Non-pigmented ciliary epithelial cell (primary cell): ENCODE measurements at regions not wholly inside any gene's neighbourhood (a gene's known extent, or its start where the extent isn't known, plus 50 kb on each side); places are given as distances from the start of the nearest gene placed in this dataset.
"Not testable (repeated sequence)": the region's sequence is repeated elsewhere in the genome, so short reads cannot be mapped to it uniquely, and the experiment has no call there.

Experiments
- DNase-seq: peaks from one replicate; pipeline ENCODE4 v3.0.0-alpha.2; 2010; ENCODE audit warnings: low read depth

GRCh38 chr14:71165121-71166031 is 258.1 kb downstream of the PCNX1 start:
- no peak for DNase-seq

DNA sequence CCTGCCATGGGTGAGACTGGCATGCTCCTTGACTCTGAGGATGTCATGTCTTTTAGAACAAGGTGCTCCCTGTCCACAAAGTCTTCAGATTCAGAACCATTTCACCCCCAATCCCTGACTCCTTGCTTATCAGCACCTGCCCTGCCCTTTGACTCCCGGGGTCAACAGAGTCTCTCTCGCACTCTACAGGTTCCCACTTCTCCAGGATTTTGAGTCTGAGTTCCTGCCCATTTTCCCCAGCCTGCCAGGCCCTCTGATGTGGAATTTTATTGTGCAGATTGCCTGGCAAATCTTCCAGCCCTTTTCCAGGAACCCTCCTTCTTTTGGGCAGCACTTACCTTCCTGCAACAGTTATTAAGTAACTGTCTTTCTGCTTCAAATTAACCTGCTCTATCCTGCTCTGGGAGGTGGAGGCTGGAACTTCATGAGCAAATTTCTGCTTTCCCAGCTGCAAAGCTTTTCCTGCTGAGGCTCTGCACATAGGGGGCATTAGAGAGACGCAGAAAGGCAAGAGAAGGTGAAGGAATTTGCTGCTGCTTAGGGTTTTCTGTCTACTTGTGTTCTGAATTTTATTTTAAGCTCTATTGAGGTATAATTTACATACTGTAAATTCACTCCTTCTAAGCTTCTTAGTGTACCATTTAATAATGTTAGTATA is 259.1 kb downstream of the PCNX1 start:
- peak; percentile 64 for DNase-seq

DNA sequence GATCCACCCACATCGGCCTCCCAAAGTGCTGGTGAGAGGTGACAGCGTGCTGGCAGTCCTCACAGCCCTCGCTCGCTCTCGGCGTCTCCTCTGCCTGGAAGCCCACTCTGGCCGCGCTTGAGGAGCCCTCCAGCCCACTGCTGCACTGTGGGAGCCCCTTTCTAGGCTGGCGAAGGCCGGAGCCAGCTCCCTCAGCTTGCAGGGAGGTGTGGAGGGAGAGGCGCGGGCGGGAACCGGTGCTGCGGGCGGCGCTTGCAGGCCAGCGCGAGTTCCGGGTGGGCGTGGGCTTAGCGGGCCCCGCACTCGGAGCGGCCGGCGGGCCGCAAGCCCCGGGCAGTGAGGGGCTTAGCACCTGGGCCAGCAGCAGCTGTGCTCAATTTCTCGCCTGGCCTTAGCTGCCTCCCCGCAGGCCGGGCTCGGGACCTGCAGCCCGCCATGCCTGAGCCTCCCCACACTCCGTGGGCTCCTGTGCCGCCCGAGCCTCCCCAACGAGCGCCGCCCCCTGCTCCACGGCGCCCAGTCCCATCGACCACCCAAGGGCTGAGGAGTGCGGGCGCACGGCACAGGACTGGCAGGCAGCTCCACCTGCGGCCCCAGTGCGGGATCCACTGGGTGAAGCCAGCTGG is 260.2 kb downstream of the PCNX1 start:
- not testable (repeated sequence) for DNase-seq

DNA sequence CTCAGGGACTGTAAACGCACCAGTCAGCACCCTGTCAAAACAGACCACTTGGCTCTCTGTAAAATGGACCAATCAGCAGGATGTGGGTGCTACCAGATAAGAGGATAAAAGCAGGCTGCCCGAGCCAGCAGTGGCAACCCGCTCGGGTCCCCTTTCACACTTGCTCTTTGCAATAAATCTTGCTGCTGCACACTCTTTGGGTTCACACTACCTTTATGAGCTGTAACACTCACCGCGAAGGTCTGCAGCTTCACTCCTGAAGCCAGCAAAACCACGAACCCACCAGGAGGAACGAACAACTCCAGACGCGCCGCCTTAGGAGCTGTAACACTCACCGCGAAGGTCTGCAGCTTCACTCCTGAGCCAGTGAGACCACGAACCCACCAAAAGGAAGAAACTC is 260.9 kb downstream of the PCNX1 start:
- not testable (repeated sequence) for DNase-seq

GRCh38 chr14:71168564-71169427 is 261.5 kb downstream of the PCNX1 start:
- DNase-seq: no peak

GRCh38 chr14:71169861-71170260 is 262.6 kb downstream of the PCNX1 start:
- no peak for DNase-seq

GRCh38 chr14:71175491-71175890 is 268.2 kb downstream of the PCNX1 start:
- DNase-seq: no peak

- DNase-seq: no peak
Observed at GRCh38 chr14:71179066-71179465, 271.8 kb downstream of the PCNX1 start.

DNA sequence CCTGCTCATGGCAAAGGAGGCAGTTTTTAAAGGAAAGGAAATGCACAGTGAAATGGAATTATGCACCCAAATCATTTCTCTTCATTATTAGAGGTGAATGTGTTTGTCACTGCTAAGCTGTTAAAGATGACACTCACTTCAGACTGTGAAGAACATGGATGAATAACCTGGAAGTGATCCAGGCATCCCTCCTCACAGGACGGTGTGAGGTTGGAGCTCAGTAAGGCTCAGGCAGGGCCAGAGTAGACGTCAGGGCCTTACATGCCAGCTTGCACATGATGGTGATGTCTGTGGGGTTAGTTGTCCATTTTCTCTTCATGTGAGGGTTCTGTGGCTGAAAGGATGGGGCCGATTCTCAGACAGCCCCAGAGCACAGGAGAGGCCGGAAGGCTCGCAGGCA is 273.1 kb downstream of the PCNX1 start:
- no peak for DNase-seq

DNA sequence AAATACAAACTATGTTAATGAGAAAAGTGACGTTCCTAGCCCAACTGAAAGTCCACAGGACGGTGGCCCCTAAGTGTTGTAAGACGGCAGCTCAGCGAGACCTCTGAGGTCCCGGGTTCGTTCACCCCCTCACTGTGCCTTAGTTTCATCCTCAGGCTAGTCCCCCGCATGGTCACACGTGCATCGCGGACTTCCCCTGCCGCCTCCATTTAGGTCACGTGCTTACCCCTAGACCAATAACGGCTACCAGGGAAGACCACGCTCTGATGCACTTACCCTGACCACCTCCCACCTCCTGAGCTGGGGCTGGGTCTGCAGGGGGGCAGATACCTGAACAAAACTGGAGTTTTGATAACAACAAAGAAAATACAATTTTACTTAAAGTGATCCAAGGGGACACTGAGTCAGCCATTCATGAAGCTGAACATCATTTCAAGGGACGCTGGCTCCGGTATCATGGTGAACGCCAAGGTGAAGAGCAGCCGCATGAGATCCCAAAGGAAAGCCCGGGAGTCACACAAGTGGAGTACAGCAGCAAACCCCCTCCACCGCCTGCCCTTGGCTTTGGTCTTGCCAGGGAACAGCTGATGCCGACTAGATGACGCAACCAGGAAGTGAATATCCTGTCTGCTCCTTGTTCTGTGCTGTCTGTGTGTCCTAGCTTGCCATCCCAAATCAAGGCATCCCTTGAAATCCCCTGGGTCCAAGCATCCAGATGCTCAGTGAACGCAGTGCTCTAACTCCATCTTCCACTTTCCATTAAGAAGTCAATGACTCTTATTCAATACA is 274.1 kb downstream of the PCNX1 start:
- DNase-seq: no peak

GRCh38 chr14:71183876-71184689 is 276.8 kb downstream of the PCNX1 start:
- no peak for DNase-seq

DNA sequence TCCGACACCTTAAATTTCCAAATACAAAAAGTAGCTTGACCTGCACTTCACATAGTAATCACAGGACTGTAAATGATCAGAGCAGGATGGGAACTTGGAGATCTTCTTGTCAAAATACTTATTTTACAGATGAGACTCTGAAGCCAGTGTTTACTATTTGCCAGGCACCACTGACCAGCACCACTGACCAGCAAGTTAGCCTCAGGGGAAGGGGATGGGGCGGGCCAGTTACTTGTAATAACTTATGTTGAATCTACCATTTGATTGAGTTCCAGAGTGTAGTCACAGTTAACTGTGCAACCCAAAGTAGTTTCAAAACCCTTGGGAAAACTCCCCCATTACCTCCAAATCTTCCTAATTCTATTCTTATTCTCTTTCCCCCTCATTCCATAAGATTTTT is 278.4 kb downstream of the PCNX1 start:
- no peak for DNase-seq

- DNase-seq: no peak
Observed at GRCh38 chr14:71187633-71188356, 280.5 kb downstream of the PCNX1 start.

DNA sequence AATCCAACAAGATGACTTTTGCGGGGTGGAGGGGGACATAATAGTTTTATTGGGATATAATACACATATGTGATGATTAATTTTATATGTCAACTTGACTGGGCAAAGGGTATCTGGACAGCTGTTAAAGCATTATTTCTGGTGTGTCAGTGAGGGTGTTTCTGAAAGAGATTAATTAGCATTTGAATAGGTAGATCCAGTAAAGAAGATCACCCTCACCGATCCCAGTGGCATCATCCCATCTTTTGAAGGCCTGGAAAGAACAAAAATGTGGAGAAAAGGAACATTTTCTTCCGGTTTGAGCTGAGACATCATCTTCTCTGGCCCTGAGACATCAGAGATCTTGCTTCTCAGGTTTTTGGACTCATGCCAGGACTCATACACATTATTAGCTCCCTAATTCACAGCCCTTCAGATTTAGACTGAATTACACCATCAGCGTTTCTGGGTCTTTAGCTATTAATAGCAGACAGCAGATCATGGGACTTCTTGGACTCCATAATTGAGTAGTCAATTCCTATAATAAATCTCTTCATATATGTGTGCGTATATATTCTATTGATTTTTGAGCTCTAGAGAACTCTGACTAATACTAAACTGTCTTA is 283.6 kb downstream of the PCNX1 start:
- DNase-seq: no peak

DNA sequence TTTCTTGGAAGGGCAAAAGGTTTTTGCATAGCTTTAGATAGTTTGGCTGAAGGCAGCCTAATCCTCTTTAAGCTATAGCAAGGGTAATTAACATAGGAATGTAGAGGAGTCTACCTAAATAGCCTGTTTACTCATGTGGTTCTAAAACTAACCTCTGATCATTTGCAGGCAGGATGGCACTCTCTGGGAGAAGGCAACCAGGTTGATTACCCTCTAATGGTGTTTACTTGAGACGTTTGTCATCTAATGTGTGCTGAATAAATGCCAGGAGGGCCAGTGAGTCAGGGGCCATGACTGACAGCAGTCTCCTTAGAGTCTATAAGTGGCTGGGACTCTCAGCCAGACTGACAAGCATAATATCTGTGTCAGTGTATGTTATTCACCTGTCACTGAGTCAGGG is 286.4 kb downstream of the PCNX1 start:
- no peak for DNase-seq

DNA sequence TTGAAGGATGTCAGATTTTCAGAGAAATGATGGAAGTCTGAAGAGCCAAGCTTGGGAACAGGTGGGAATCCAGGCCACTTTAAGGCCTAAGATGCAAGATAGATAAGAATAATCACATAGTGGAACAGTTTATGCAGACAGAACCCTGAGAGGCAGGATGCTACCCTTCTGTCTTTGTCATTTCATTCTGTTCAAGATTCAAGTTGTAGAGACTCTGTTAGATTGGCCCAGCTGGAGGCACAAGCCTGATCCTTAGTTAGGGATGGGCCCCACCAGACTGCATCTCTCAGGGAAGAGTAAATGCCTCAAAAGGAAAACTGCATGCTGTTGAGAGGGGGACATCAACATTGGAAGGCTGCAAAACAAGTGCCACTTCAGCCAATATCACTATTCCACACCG is 287.0 kb downstream of the PCNX1 start:
- DNase-seq: no peak

- DNase-seq: no peak
Observed at GRCh38 chr14:71196921-71197320, 289.7 kb downstream of the PCNX1 start.

DNA sequence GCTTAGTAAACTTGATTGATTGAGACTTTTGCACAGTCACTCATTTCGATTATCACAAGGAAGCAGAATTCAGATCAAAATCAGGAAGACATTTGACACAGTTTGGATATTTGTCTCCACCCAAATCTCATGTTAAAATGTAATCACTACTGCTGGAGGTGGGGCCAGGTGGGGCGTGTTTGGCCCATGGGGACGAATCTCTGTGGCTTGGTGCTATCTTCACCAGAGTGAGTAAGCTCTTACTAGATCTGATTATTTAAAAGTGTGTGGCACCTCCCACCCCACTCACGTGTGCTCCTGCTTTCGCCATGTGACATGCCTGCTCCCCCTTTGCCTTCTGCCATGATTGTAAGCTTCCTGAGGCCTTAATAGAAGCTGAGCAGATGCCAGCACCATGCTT is 291.4 kb downstream of the PCNX1 start:
- no peak for DNase-seq

- DNase-seq: no peak
Observed at GRCh38 chr14:71201840-71202239, 294.6 kb downstream of the PCNX1 start.
